Neural crest cell (in vitro differentiated cells): ENCODE measurements at regions not wholly inside any gene's neighbourhood (a gene's known extent, or its start where the extent isn't known, plus 50 kb on each side); places are given as distances from the start of the nearest gene placed in this dataset.

Experiments used
- DNase-seq: peaks from one replicate; pipeline ENCODE4 v3.0.0; 2021; ENCODE audit warnings: low read depth, mixed read lengths, low spot score
- H3K27ac Mint-ChIP-seq: one replicate; pipeline ENCODE4 v1.8.0; 2021; ENCODE audit warnings: mild to moderate bottlenecking, mixed read lengths; ENCODE audit not compliant: unreplicated experiment
- H3K27me3 Mint-ChIP-seq: 2 replicates; pipeline ENCODE4 v1.8.0; 2021; ENCODE audit warnings: low read depth, mild to moderate bottlenecking, mixed read lengths
- H3K36me3 Mint-ChIP-seq: 2 replicates; pipeline ENCODE4 v1.8.0; 2021; ENCODE audit warnings: low read depth, mild to moderate bottlenecking, mixed read lengths
- H3K4me1 Mint-ChIP-seq: 2 replicates; pipeline ENCODE4 v1.8.0; 2021; ENCODE audit warnings: mixed read lengths
- H3K4me3 Mint-ChIP-seq: one replicate; pipeline ENCODE4 v1.8.0; 2021; ENCODE audit warnings: mild to moderate bottlenecking, mixed read lengths
- H3K9me3 Mint-ChIP-seq: 2 replicates; pipeline ENCODE4 v1.8.0; 2021; ENCODE audit warnings: mixed read lengths
- CTCF ChIP-seq: fragments of 200-600 bp; sonication (generic); conservative IDR thresholded peaks from 2 replicates; pipeline ENCODE4 v1.5.0; 2021; ENCODE audit warnings: antibody characterized with exemption, mild to moderate bottlenecking

- peak; percentile 17 for TF ChIP-seq CTCF
- H3K4me1 Mint-ChIP-seq = peaks cover 7% of the 10 kb centered on the region
- DNase-seq = no peak
- peaks cover 5% of the 10 kb centered on the region for H3K36me3 Mint-ChIP-seq
- no peak overlapping the region for H3K27ac Mint-ChIP-seq
- H3K9me3 Mint-ChIP-seq = peaks cover 11% of the 10 kb centered on the region
- H3K4me3 Mint-ChIP-seq = no peak overlapping the region
- peaks cover 37% of the 10 kb centered on the region for H3K27me3 Mint-ChIP-seq
Observed at GRCh38 chr14:99029145-99029915, 242.7 kb downstream of the BCL11B start.

- H3K27ac Mint-ChIP-seq = no peak overlapping the region
- H3K9me3 Mint-ChIP-seq = peaks cover 11% of the 10 kb centered on the region
- no peak overlapping the region for H3K4me3 Mint-ChIP-seq
- H3K27me3 Mint-ChIP-seq = peaks cover 39% of the 10 kb centered on the region
- TF ChIP-seq CTCF = no peak
- H3K4me1 Mint-ChIP-seq = peaks cover 12% of the 10 kb centered on the region
- no peak for DNase-seq
- peaks cover 5% of the 10 kb centered on the region for H3K36me3 Mint-ChIP-seq
Observed at GRCh38 chr14:99029916-99030305, 242.1 kb downstream of the BCL11B start.

DNA sequence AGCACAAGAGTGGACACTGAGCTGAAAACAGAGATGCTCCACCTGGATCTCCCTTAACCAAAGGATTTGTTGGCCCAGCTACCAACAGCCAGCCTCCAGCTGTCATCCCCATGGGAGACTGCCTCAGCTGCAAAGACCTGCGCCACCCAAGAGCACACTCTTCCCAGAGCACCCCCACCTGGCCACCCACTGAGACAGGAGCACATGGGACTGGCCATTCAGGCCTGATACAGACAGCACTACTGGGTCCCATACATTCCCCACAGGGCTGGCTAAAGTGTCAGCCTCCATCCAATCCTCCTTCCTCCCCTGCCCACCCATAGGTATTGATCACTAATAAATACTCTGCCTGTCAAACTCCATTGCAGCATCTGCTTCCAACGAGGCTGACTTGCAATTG, 241.5 kb downstream of the BCL11B start:
- DNase-seq = no peak
- Mint-ChIP-seq H3K4me1 (peaks cover 12% of the 10 kb centered on the region), H3K4me3 (no peak overlapping the region), H3K27me3 (peaks cover 45% of the 10 kb centered on the region), H3K36me3 (peaks cover 5% of the 10 kb centered on the region), H3K27ac (no peak overlapping the region), H3K9me3 (peaks cover 11% of the 10 kb centered on the region)
- TF ChIP-seq CTCF = no peak

DNA sequence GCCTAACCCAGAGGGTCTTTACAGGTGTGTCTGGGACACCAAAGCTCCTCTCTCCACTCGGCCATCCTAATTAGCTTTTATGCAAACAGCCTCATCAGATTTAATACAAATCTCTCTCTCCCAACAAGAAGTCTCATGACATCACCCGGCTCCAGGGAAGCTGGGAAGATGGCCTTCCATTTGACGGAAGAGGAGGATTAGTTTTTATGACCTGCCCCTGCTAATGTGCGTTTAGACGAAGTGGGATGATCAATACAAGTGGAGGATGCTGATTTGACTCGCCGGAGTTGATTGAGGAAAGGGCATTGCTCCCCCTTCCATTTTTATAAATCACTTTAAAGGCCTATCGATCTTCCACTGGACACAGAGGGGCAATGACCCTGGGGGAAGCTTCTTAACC, 239.2 kb downstream of the BCL11B start:
- Mint-ChIP-seq H3K27ac (no peak overlapping the region), H3K4me1 (peaks cover 19% of the 10 kb centered on the region), H3K36me3 (no peaks in the 10 kb centered on the region), H3K27me3 (peaks cover 64% of the 10 kb centered on the region), H3K4me3 (no peak overlapping the region), H3K9me3 (peaks cover 4% of the 10 kb centered on the region)
- DNase-seq = no peak
- no peak for TF ChIP-seq CTCF

DNA sequence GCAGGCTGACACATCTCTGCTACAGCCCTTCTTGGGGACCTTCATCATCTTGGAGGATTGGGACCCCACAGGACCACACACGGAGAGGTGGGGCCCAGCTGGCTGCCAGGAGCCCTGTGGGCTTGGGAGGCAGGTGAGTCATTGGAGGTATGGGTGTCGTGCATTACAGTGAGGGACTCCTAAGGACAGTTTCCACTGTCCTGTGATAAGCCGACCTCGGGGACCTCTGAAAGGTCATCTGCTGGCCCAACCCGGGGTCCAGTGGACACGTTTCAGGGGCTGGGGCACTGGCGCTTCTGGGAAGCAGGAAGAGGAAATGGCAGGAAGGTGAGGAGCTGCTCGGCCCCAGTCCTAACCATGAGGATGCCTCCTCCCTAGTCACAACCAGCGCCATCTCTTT, 238.0 kb downstream of the BCL11B start:
- no peak for DNase-seq
- Mint-ChIP-seq H3K4me1 (peaks cover 24% of the 10 kb centered on the region), H3K4me3 (no peak overlapping the region), H3K27me3 (peaks cover 73% of the 10 kb centered on the region), H3K36me3 (no peaks in the 10 kb centered on the region), H3K27ac (no peak overlapping the region), H3K9me3 (peaks cover 4% of the 10 kb centered on the region)
- no peak for TF ChIP-seq CTCF
